Choroid plexus epithelial cell (primary cell): ENCODE measurements at regions not wholly inside any gene's neighbourhood (a gene's known extent, or its start where the extent isn't known, plus 50 kb on each side); places are given as distances from the start of the nearest gene placed in this dataset.
"Not testable (repeated sequence)": the region's sequence is repeated elsewhere in the genome, so short reads cannot be mapped to it uniquely, and the experiment has no call there.

Experiments used
- DNase-seq: peaks from one replicate; pipeline ENCODE4 v3.0.0-alpha.2; 2010; ENCODE audit warnings: low read depth
- H3K4me3 ChIP-seq: 2 replicates; pipeline ENCODE4 v1.5.1; 2011; ENCODE audit warnings: low read depth, mild to moderate bottlenecking, control low read depth, low read length, moderate library complexity
- CTCF ChIP-seq: conservative IDR thresholded peaks from 2 replicates; pipeline ENCODE4 v1.5.1; 2011; ENCODE audit warnings: low read depth, mild to moderate bottlenecking, control low read depth, inconsistent platforms, low read length, moderate library complexity

GRCh38 chr19:30263830-30264381 lies 108.3 kb upstream of the ZNF536 start:
- no peak for DNase-seq
- TF ChIP-seq CTCF, result no peak
- no peak overlapping the region for H3K4me3 ChIP-seq

GRCh38 chr19:30265918-30266317 lies 106.3 kb upstream of the ZNF536 start:
- not testable (repeated sequence) for H3K4me3 ChIP-seq, DNase-seq

- no peak for DNase-seq
- H3K4me3 ChIP-seq, result no peak overlapping the region
- no peak for TF ChIP-seq CTCF
Measured at GRCh38 chr19:30266687-30267086, 105.5 kb upstream of the ZNF536 start.

- DNase-seq, result no peak
- H3K4me3 ChIP-seq, result no peak overlapping the region
- TF ChIP-seq CTCF, result no peak
Measured at GRCh38 chr19:30267332-30267731, 104.9 kb upstream of the ZNF536 start.

GRCh38 chr19:30268601-30269000 lies 103.6 kb upstream of the ZNF536 start:
- no peak for DNase-seq
- H3K4me3 ChIP-seq, result no peak overlapping the region
- no peak for TF ChIP-seq CTCF

GRCh38 chr19:30269638-30270037 lies 102.5 kb upstream of the ZNF536 start:
- no peak overlapping the region for H3K4me3 ChIP-seq
- no peak for TF ChIP-seq CTCF
- no peak for DNase-seq

GRCh38 chr19:30271816-30272215 lies 100.4 kb upstream of the ZNF536 start:
- no peak for TF ChIP-seq CTCF
- no peak for DNase-seq
- H3K4me3 ChIP-seq, result no peak overlapping the region
